Neural progenitor cell (in vitro differentiated cells): ENCODE measurements at regions not wholly inside any gene's neighbourhood (a gene's known extent, or its start where the extent isn't known, plus 50 kb on each side); places are given as distances from the start of the nearest gene placed in this dataset.
"Not testable (repeated sequence)": the region's sequence is repeated elsewhere in the genome, so short reads cannot be mapped to it uniquely, and the experiment has no call there.

Experiments used
- DNase-seq: peaks from one replicate; pipeline ENCODE4 v3.0.0-alpha.2; 2016; ENCODE audit warnings: low spot score
- H2AFZ ChIP-seq: fragments of 200-600 bp; sonication (generic); replicated peaks from 2 replicates; pipeline ENCODE4 v1.6.1; 2016; ENCODE audit warnings: antibody characterized with exemption
- H3F3A ChIP-seq: fragments of 200-600 bp; sonication (generic); 2 replicates; pipeline ENCODE4 v1.6.1; 2016; ENCODE audit warnings: antibody characterized with exemption, low read depth
- H3K27ac ChIP-seq: fragments of 200-600 bp; sonication (generic); 2 replicates; pipeline ENCODE4 v1.5.1; 2016; ENCODE audit warnings: mild to moderate bottlenecking
- H3K27me3 ChIP-seq: fragments of 200-600 bp; sonication (generic); 2 replicates; pipeline ENCODE4 v1.6.1; 2016; ENCODE audit warnings: mild to moderate bottlenecking, moderate library complexity
- H3K36me3 ChIP-seq: fragments of 200-600 bp; sonication (generic); 2 replicates; pipeline ENCODE4 v1.5.1; 2016
- H3K4me1 ChIP-seq: fragments of 200-600 bp; sonication (generic); 2 replicates; pipeline ENCODE4 v1.6.1; 2016; ENCODE audit warnings: mixed run types
- H3K4me2 ChIP-seq: fragments of 200-600 bp; sonication (generic); 2 replicates; pipeline ENCODE4 v1.6.1; 2016
- H3K4me3 ChIP-seq: fragments of 200-600 bp; sonication (generic); 2 replicates; pipeline ENCODE4 v1.5.1; 2016
- H3K79me2 ChIP-seq: fragments of 200-600 bp; sonication (generic); 2 replicates; pipeline ENCODE4 v1.6.1; 2016; ENCODE audit warnings: low read depth
- H3K9ac ChIP-seq: fragments of 200-600 bp; sonication (generic); 2 replicates; pipeline ENCODE4 v1.6.1; 2016
- H3K9me3 ChIP-seq: fragments of 200-600 bp; sonication (generic); 2 replicates; pipeline ENCODE4 v1.5.1; 2016; ENCODE audit warnings: low read depth
- H4K20me1 ChIP-seq: fragments of 200-600 bp; sonication (generic); 2 replicates; pipeline ENCODE4 v1.6.1; 2016; ENCODE audit warnings: low read depth
- H3K27ac Mint-ChIP-seq: 3 replicates; pipeline ENCODE4 v1.8.0; 2021; ENCODE audit warnings: mixed read lengths
- H3K27me3 Mint-ChIP-seq: 2 replicates; pipeline ENCODE4 v1.8.0; 2022; ENCODE audit warnings: low read depth, mild to moderate bottlenecking, inconsistent platforms, moderate library complexity, mixed read lengths; ENCODE audit not compliant: insufficient read depth
- H3K36me3 Mint-ChIP-seq: 3 replicates; pipeline ENCODE4 v1.8.0; 2021; ENCODE audit warnings: mixed read lengths
- H3K4me1 Mint-ChIP-seq: 3 replicates; pipeline ENCODE4 v1.8.0; 2021; ENCODE audit warnings: mixed read lengths
- H3K4me3 Mint-ChIP-seq: 3 replicates; pipeline ENCODE4 v1.8.0; 2021; ENCODE audit warnings: mild to moderate bottlenecking, moderate library complexity, mixed read lengths
- H3K9me3 Mint-ChIP-seq: 3 replicates; pipeline ENCODE4 v1.8.0; 2020; ENCODE audit warnings: mixed read lengths

- not testable (repeated sequence) for H3K4me1 ChIP-seq, H3K36me3 ChIP-seq, H3K9me3 ChIP-seq, H3K4me1 Mint-ChIP-seq, H3K27me3 Mint-ChIP-seq, H4K20me1 ChIP-seq, H3K4me2 ChIP-seq, H3K27me3 ChIP-seq, H3K9ac ChIP-seq, H3K27ac ChIP-seq, H3K4me3 Mint-ChIP-seq, H3F3A ChIP-seq, H3K36me3 Mint-ChIP-seq, H3K4me3 ChIP-seq, H3K27ac Mint-ChIP-seq, H2AFZ ChIP-seq, H3K79me2 ChIP-seq, DNase-seq, H3K9me3 Mint-ChIP-seq
Observed at GRCh38 chr21:6468331-6468860, 4053.0 kb upstream of the TPTE start.

- DNase-seq, H3K27ac ChIP-seq, H3K27me3 ChIP-seq, H3K9ac ChIP-seq, H3K9me3 ChIP-seq, H3K36me3 ChIP-seq, H2AFZ ChIP-seq, H3K27ac Mint-ChIP-seq, H3K79me2 ChIP-seq, H3K4me3 Mint-ChIP-seq, H3F3A ChIP-seq, H3K4me1 Mint-ChIP-seq, H3K4me2 ChIP-seq, H4K20me1 ChIP-seq, H3K27me3 Mint-ChIP-seq, H3K4me3 ChIP-seq, H3K4me1 ChIP-seq, H3K36me3 Mint-ChIP-seq, H3K9me3 Mint-ChIP-seq: not testable (repeated sequence)
Observed at GRCh38 chr21:6474250-6474968, 4047.0 kb upstream of the TPTE start.

GRCh38 chr21:6481116-6481515, 4040.3 kb upstream of the TPTE start:
- not testable (repeated sequence) for H3K27ac Mint-ChIP-seq, H3K27ac ChIP-seq, H3F3A ChIP-seq, DNase-seq, H3K9me3 Mint-ChIP-seq, H3K9me3 ChIP-seq, H3K27me3 ChIP-seq, H3K36me3 ChIP-seq, H3K9ac ChIP-seq, H2AFZ ChIP-seq, H3K79me2 ChIP-seq, H3K4me1 ChIP-seq, H3K27me3 Mint-ChIP-seq, H3K4me2 ChIP-seq, H3K4me3 ChIP-seq, H3K4me1 Mint-ChIP-seq, H3K4me3 Mint-ChIP-seq, H3K36me3 Mint-ChIP-seq, H4K20me1 ChIP-seq

- H2AFZ ChIP-seq, H3K9me3 Mint-ChIP-seq, H3K4me2 ChIP-seq, H3K4me1 Mint-ChIP-seq, H3K36me3 ChIP-seq, H3K27ac Mint-ChIP-seq, H3F3A ChIP-seq, H3K27me3 ChIP-seq, H3K79me2 ChIP-seq, H3K9ac ChIP-seq, H3K4me1 ChIP-seq, H4K20me1 ChIP-seq, H3K9me3 ChIP-seq, DNase-seq, H3K4me3 ChIP-seq, H3K4me3 Mint-ChIP-seq, H3K27ac ChIP-seq, H3K36me3 Mint-ChIP-seq, H3K27me3 Mint-ChIP-seq: not testable (repeated sequence)
Observed at GRCh38 chr21:6482616-6483015, 4038.8 kb upstream of the TPTE start.

GRCh38 chr21:6483645-6484044, 4037.7 kb upstream of the TPTE start:
- H3K27ac ChIP-seq, H3K79me2 ChIP-seq, H3K4me3 ChIP-seq, H3K36me3 ChIP-seq, H3K27ac Mint-ChIP-seq, H3K27me3 ChIP-seq, H3F3A ChIP-seq, H3K9ac ChIP-seq, H3K36me3 Mint-ChIP-seq, H3K4me1 ChIP-seq, H2AFZ ChIP-seq, DNase-seq, H4K20me1 ChIP-seq, H3K4me2 ChIP-seq, H3K9me3 Mint-ChIP-seq, H3K4me1 Mint-ChIP-seq, H3K4me3 Mint-ChIP-seq, H3K27me3 Mint-ChIP-seq, H3K9me3 ChIP-seq: not testable (repeated sequence)

- H3K4me1 Mint-ChIP-seq, H3K27ac ChIP-seq, DNase-seq, H3K9me3 Mint-ChIP-seq, H3K4me3 ChIP-seq, H3K27me3 Mint-ChIP-seq, H3K36me3 ChIP-seq, H3K79me2 ChIP-seq, H4K20me1 ChIP-seq, H3F3A ChIP-seq, H3K9me3 ChIP-seq, H2AFZ ChIP-seq, H3K4me1 ChIP-seq, H3K27me3 ChIP-seq, H3K36me3 Mint-ChIP-seq, H3K9ac ChIP-seq, H3K4me3 Mint-ChIP-seq, H3K4me2 ChIP-seq, H3K27ac Mint-ChIP-seq: not testable (repeated sequence)
Observed at GRCh38 chr21:6486821-6487220, 4034.6 kb upstream of the TPTE start.

GRCh38 chr21:6492691-6493090, 4028.7 kb upstream of the TPTE start:
- H3K4me1 Mint-ChIP-seq, H3K27me3 Mint-ChIP-seq, H3K36me3 Mint-ChIP-seq, H3K27ac ChIP-seq, H3K4me3 Mint-ChIP-seq, H3K27me3 ChIP-seq, H3K9me3 ChIP-seq, H3K4me1 ChIP-seq, H4K20me1 ChIP-seq, H3K4me3 ChIP-seq, DNase-seq, H2AFZ ChIP-seq, H3F3A ChIP-seq, H3K79me2 ChIP-seq, H3K9ac ChIP-seq, H3K4me2 ChIP-seq, H3K36me3 ChIP-seq, H3K27ac Mint-ChIP-seq, H3K9me3 Mint-ChIP-seq: not testable (repeated sequence)

- not testable (repeated sequence) for H3K27ac Mint-ChIP-seq, H3K9ac ChIP-seq
Observed at GRCh38 chr21:6493957-6494356, 4027.4 kb upstream of the TPTE start.

More at GRCh38 chr21:6493957-6494356, 4027.4 kb upstream of the TPTE start:
- not testable (repeated sequence) for H4K20me1 ChIP-seq, H3K9me3 Mint-ChIP-seq, H3K4me1 ChIP-seq, H3K79me2 ChIP-seq, H3K4me2 ChIP-seq, H3K36me3 ChIP-seq, H2AFZ ChIP-seq, H3K9me3 ChIP-seq, H3F3A ChIP-seq, H3K4me3 Mint-ChIP-seq, H3K27ac ChIP-seq, H3K4me1 Mint-ChIP-seq, DNase-seq, H3K36me3 Mint-ChIP-seq, H3K4me3 ChIP-seq, H3K27me3 Mint-ChIP-seq, H3K27me3 ChIP-seq
